H9 (cell line): ENCODE measurements at regions not wholly inside any gene's neighbourhood (a gene's known extent, or its start where the extent isn't known, plus 50 kb on each side); places are given as distances from the start of the nearest gene placed in this dataset.

Source experiments
- DNase-seq: peaks from one replicate; pipeline ENCODE4 v3.0.0-alpha.2; 2017
- H2AFZ ChIP-seq: one replicate; pipeline ENCODE4 v1.6.1; 2013; ENCODE audit warnings: mild to moderate bottlenecking, low read length, control low read depth, moderate library complexity
- H2AK5ac ChIP-seq: 2 replicates; pipeline ENCODE4 v1.6.1; 2013; ENCODE audit warnings: low read length, control low read depth, mixed read lengths; ENCODE audit not compliant: insufficient read length
- H2BK120ac ChIP-seq: one replicate; pipeline ENCODE4 v1.6.1; 2013; ENCODE audit warnings: low read depth, mild to moderate bottlenecking, low read length, control low read depth, inconsistent platforms; ENCODE audit not compliant: poor library complexity, severe bottlenecking
- H2BK12ac ChIP-seq: 2 replicates; pipeline ENCODE4 v1.6.1; 2013; ENCODE audit warnings: low read length, control low read depth, mixed read lengths, low read depth; ENCODE audit not compliant: insufficient read length
- H2BK15ac ChIP-seq: 2 replicates; pipeline ENCODE4 v1.6.1; 2013; ENCODE audit warnings: low read depth, low read length, control low read depth
- H2BK20ac ChIP-seq: one replicate; pipeline ENCODE4 v1.6.1; 2013; ENCODE audit warnings: low read depth, mild to moderate bottlenecking, low read length, control low read depth, inconsistent platforms; ENCODE audit not compliant: poor library complexity, severe bottlenecking
- H2BK5ac ChIP-seq: 2 replicates; pipeline ENCODE4 v1.6.1; 2013; ENCODE audit warnings: low read length, control low read depth, mixed read lengths; ENCODE audit not compliant: insufficient read length
- H3K14ac ChIP-seq: 2 replicates; pipeline ENCODE4 v1.6.1; 2013; ENCODE audit warnings: low read length, control low read depth; ENCODE audit not compliant: insufficient read depth
- H3K18ac ChIP-seq: 2 replicates; pipeline ENCODE4 v1.6.1; 2013; ENCODE audit warnings: low read depth, mild to moderate bottlenecking, mixed read lengths, low read length, control low read depth; ENCODE audit not compliant: insufficient read length
- H3K23ac ChIP-seq: 2 replicates; pipeline ENCODE4 v1.6.1; 2013; ENCODE audit warnings: low read length, control low read depth, mixed read lengths, low read depth; ENCODE audit not compliant: insufficient read length
- H3K23me2 ChIP-seq: 2 replicates; pipeline ENCODE4 v1.6.1; 2013; ENCODE audit warnings: low read depth, mild to moderate bottlenecking, mixed read lengths, low read length, control low read depth; ENCODE audit not compliant: insufficient read length, poor library complexity, severe bottlenecking
- H3K27ac ChIP-seq: 2 replicates; pipeline ENCODE4 v1.5.1; 2013; ENCODE audit warnings: low read length, control low read depth, mixed read lengths, low read depth; ENCODE audit not compliant: insufficient read length
- H3K27me3 ChIP-seq: 2 replicates; pipeline ENCODE4 v1.6.1; 2013; ENCODE audit warnings: low read length, control low read depth, inconsistent platforms; ENCODE audit not compliant: insufficient read depth
- H3K4ac ChIP-seq: 2 replicates; pipeline ENCODE4 v1.6.1; 2013; ENCODE audit warnings: low read depth, mild to moderate bottlenecking, control low read depth, inconsistent platforms, low read length, moderate library complexity
- H3K4me1 ChIP-seq: 2 replicates; pipeline ENCODE4 v1.6.1; 2013; ENCODE audit warnings: low read length, control low read depth, inconsistent platforms; ENCODE audit not compliant: insufficient read depth
- H3K4me2 ChIP-seq: 2 replicates; pipeline ENCODE4 v1.6.1; 2013; ENCODE audit warnings: low read length, control low read depth, mixed read lengths; ENCODE audit not compliant: insufficient read length, insufficient read depth
- H3K56ac ChIP-seq: 2 replicates; pipeline ENCODE4 v1.6.1; 2013; ENCODE audit warnings: low read depth, mild to moderate bottlenecking, mixed read lengths, low read length, control low read depth; ENCODE audit not compliant: insufficient read length
- H3K79me1 ChIP-seq: 2 replicates; pipeline ENCODE4 v1.6.1; 2013; ENCODE audit warnings: low read depth, mild to moderate bottlenecking, moderate library complexity, low read length, control low read depth, inconsistent platforms; ENCODE audit not compliant: insufficient read depth, poor library complexity, severe bottlenecking
- H3K79me2 ChIP-seq: 2 replicates; pipeline ENCODE4 v1.6.1; 2013; ENCODE audit warnings: low read length, control low read depth, inconsistent platforms; ENCODE audit not compliant: insufficient read depth
- H3K9ac ChIP-seq: 2 replicates; pipeline ENCODE4 v1.6.1; 2013; ENCODE audit warnings: low read length, control low read depth, mixed read lengths; ENCODE audit not compliant: insufficient read length; ENCODE audit errors: extremely low read depth
- H3K9me3 ChIP-seq: one replicate; pipeline ENCODE4 v1.6.1; 2013; ENCODE audit warnings: low read depth, low read length, inconsistent platforms; ENCODE audit not compliant: control insufficient read depth
- H3T11ph ChIP-seq: one replicate; pipeline ENCODE4 v1.6.1; 2013; ENCODE audit warnings: mild to moderate bottlenecking, low read length, control low read depth, inconsistent platforms
- H4K20me1 ChIP-seq: one replicate; pipeline ENCODE4 v1.6.1; 2013; ENCODE audit not compliant: control insufficient read depth, insufficient read length, insufficient read depth
- H4K5ac ChIP-seq: 2 replicates; pipeline ENCODE4 v1.6.1; 2013; ENCODE audit warnings: low read depth, mild to moderate bottlenecking, mixed read lengths, low read length, control low read depth; ENCODE audit not compliant: insufficient read length
- H4K8ac ChIP-seq: replicated peaks from 2 replicates; pipeline ENCODE4 v1.6.1; 2013; ENCODE audit warnings: low read length, control low read depth, mixed read lengths, low read depth; ENCODE audit not compliant: insufficient read length
- H4K91ac ChIP-seq: 2 replicates; pipeline ENCODE4 v1.6.1; 2013; ENCODE audit warnings: low read depth, mild to moderate bottlenecking, moderate library complexity, mixed read lengths, low read length, control low read depth; ENCODE audit not compliant: insufficient read length
- H3K27ac Mint-ChIP-seq, 3 experiments: 2 replicates in 2 of 3; 3 replicates in 1 of 3; pipeline ENCODE4 v1.8.0; 2020 to 2021; ENCODE audit warnings: mixed read lengths in 3 of 3, mild to moderate bottlenecking in 1 of 3, moderate library complexity in 1 of 3
- H3K27me3 Mint-ChIP-seq: 2 replicates; pipeline ENCODE4 v1.8.0; 2021; ENCODE audit warnings: low read depth, mild to moderate bottlenecking, moderate library complexity, mixed read lengths
- H3K36me3 Mint-ChIP-seq, 3 experiments: 2 replicates in 2 of 3; 3 replicates in 1 of 3; pipeline ENCODE4 v1.8.0; 2020 to 2021; ENCODE audit warnings: low read depth in 3 of 3, mixed read lengths in 3 of 3; ENCODE audit not compliant: insufficient read depth in 1 of 3
- H3K4me1 Mint-ChIP-seq, 2 experiments: 2 replicates each; pipeline ENCODE4 v1.8.0; 2020; ENCODE audit warnings: mixed read lengths in 2 of 2
- H3K4me3 Mint-ChIP-seq, 2 experiments: 2 replicates in 1 of 2; 3 replicates in 1 of 2; pipeline ENCODE4 v1.8.0; 2020 to 2021; ENCODE audit warnings: mild to moderate bottlenecking in 2 of 2, mixed read lengths in 2 of 2, moderate library complexity in 1 of 2
- H3K9me3 Mint-ChIP-seq, 2 experiments: 2 replicates in 1 of 2; 3 replicates in 1 of 2; pipeline ENCODE4 v1.8.0; 2020; ENCODE audit warnings: mild to moderate bottlenecking in 2 of 2, mixed read lengths in 2 of 2, moderate library complexity in 1 of 2
- WGBS: extraction: QIAGEN DNeasy Blood & Tissue Kit; methylation state at CpG from one replicate; pipeline ENCODE4 v1.1.7; 2013; ENCODE audit warnings: missing lambda C conversion rate, low lambda C conversion rate, mixed read lengths; ENCODE audit not compliant: insufficient read length; ENCODE audit errors: extremely low coverage; 5-methylcytosine and 5-hydroxymethylcytosine counted together
- TF ChIP-seq, protein P1 (sequence below): fragments of 200-600 bp; sonication (generic); conservative IDR thresholded peaks from 3 replicates; pipeline ENCODE4 v1.8.0; 2021; ENCODE audit warnings: antibody characterized with exemption, mild to moderate bottlenecking

DNA sequence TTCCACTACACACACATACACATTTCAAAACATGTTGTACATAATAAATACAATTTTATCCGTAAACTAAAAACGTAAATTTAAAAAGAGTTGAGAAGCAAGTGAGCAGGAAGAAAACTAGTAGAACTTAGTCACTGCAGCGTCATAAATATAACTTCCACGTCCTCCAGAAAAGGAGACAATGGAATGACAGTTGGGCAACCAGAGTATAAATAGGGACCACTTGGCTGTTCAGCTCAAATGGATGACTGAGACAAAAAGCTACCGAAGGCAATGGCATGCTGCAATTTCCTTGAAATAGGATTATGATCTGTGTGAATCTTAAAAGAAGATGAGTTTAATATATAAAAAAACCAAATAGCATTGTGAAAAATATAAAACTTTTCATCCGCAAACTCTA is 438.5 kb upstream of the RGMB start:
- H3K9me3 ChIP-seq, result no peaks in the 10 kb centered on the region
- no peak overlapping the region for H4K91ac ChIP-seq
- DNase-seq, result no peak
- no peaks in the 10 kb centered on the region for H3K27me3 ChIP-seq
- peaks cover 8 to 11% of the 10 kb centered on the region in 2 experiments; a peak in 3 of 5 replicates for H3K9me3 Mint-ChIP-seq
- H2BK5ac ChIP-seq, result no peak overlapping the region
- H3K14ac ChIP-seq, result no peak overlapping the region
- no CpG with 5 or more reads among the region's 6 CpGs for WGBS
- no peak overlapping the region for H2BK20ac ChIP-seq
- H3K4me1 ChIP-seq, result no peaks in the 10 kb centered on the region
- no peak overlapping the region for H4K5ac ChIP-seq
- no peak overlapping the region for H3K27ac Mint-ChIP-seq
- H2BK12ac ChIP-seq, result no peak overlapping the region
- H3K36me3 Mint-ChIP-seq, result peaks cover 0 to 15% (median 0%) of the 10 kb centered on the region in 3 experiments; a peak in 3 of 7 replicates
- no peaks in the 10 kb centered on the region for H4K20me1 ChIP-seq
- H3K79me1 ChIP-seq, result no peaks in the 10 kb centered on the region
- no peak overlapping the region for H3K27ac ChIP-seq
- H3K79me2 ChIP-seq, result no peaks in the 10 kb centered on the region
- H4K8ac ChIP-seq, result no peak overlapping the region
- no peak overlapping the region for H2AFZ ChIP-seq
- no peaks in the 10 kb centered on the region for H3K27me3 Mint-ChIP-seq
- no peak overlapping the region for H2BK15ac ChIP-seq
- no peak overlapping the region for H3T11ph ChIP-seq
- no peak overlapping the region for H2BK120ac ChIP-seq
- H3K4me2 ChIP-seq, result no peak overlapping the region
- H3K4me3 Mint-ChIP-seq, result no peak overlapping the region
- H3K4me1 Mint-ChIP-seq, result no peaks in the 10 kb centered on the region
- H3K18ac ChIP-seq, result no peak overlapping the region
- no peak overlapping the region for H2AK5ac ChIP-seq
- TF ChIP-seq, protein P1, sequence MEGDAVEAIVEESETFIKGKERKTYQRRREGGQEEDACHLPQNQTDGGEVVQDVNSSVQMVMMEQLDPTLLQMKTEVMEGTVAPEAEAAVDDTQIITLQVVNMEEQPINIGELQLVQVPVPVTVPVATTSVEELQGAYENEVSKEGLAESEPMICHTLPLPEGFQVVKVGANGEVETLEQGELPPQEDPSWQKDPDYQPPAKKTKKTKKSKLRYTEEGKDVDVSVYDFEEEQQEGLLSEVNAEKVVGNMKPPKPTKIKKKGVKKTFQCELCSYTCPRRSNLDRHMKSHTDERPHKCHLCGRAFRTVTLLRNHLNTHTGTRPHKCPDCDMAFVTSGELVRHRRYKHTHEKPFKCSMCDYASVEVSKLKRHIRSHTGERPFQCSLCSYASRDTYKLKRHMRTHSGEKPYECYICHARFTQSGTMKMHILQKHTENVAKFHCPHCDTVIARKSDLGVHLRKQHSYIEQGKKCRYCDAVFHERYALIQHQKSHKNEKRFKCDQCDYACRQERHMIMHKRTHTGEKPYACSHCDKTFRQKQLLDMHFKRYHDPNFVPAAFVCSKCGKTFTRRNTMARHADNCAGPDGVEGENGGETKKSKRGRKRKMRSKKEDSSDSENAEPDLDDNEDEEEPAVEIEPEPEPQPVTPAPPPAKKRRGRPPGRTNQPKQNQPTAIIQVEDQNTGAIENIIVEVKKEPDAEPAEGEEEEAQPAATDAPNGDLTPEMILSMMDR, result no peak
- H3K4ac ChIP-seq, result no peak overlapping the region
- no peak overlapping the region for H3K9ac ChIP-seq
- H3K23me2 ChIP-seq, result no peaks in the 10 kb centered on the region
- no peak overlapping the region for H3K23ac ChIP-seq
- no peak overlapping the region for H3K56ac ChIP-seq
